Kidney glomerular epithelial cell (primary cell): ENCODE measurements at regions not wholly inside any gene's neighbourhood (a gene's known extent, or its start where the extent isn't known, plus 50 kb on each side); places are given as distances from the start of the nearest gene placed in this dataset.

ENCODE experiments used
- DNase-seq: peaks from one replicate; lab custom pipeline; 2025; lab: John Stamatoyannopoulos, UW

- no peak for DNase-seq
Measured at GRCh38 chr13:105232439-105232838, 1303.0 kb downstream of the EFNB2 start.

GRCh38 chr13:105232006-105232405, 1303.5 kb downstream of the EFNB2 start:
- DNase-seq: no peak

- no peak for DNase-seq
Measured at GRCh38 chr13:105231579-105231978, 1303.9 kb downstream of the EFNB2 start.

GRCh38 chr13:105220881-105221280, 1314.6 kb downstream of the EFNB2 start:
- no peak for DNase-seq

- no peak for DNase-seq
Measured at GRCh38 chr13:105220063-105220462, 1315.4 kb downstream of the EFNB2 start.

- DNase-seq: no peak
Measured at GRCh38 chr13:105219651-105220050, 1315.8 kb downstream of the EFNB2 start.

- DNase-seq: no peak
Measured at GRCh38 chr13:105213512-105213911, 1322.0 kb downstream of the EFNB2 start.

GRCh38 chr13:105207572-105208293, 1327.7 kb downstream of the EFNB2 start:
- no peak for DNase-seq

GRCh38 chr13:105202354-105202753, 1333.1 kb downstream of the EFNB2 start:
- DNase-seq: peak; percentile 69

GRCh38 chr13:105201351-105201750, 1334.1 kb downstream of the EFNB2 start:
- DNase-seq: no peak

- no peak for DNase-seq
Measured at GRCh38 chr13:105200181-105200580, 1335.3 kb downstream of the EFNB2 start.

GRCh38 chr13:105196052-105196451, 1339.4 kb downstream of the EFNB2 start:
- DNase-seq: no peak

- DNase-seq: no peak
Measured at GRCh38 chr13:105193026-105193425, 1342.4 kb downstream of the EFNB2 start.

- DNase-seq: no peak
Measured at GRCh38 chr13:105184201-105184600, 1351.3 kb downstream of the EFNB2 start.

GRCh38 chr13:105177265-105177900, 1358.1 kb downstream of the EFNB2 start:
- DNase-seq: no peak

GRCh38 chr13:105170438-105170837, 1365.0 kb downstream of the EFNB2 start:
- no peak for DNase-seq

- DNase-seq: no peak
Measured at GRCh38 chr13:105168295-105168694, 1367.2 kb downstream of the EFNB2 start.

GRCh38 chr13:105167385-105167784, 1368.1 kb downstream of the EFNB2 start:
- DNase-seq: no peak

GRCh38 chr13:105165449-105166125, 1369.9 kb downstream of the EFNB2 start:
- DNase-seq: no peak

- no peak for DNase-seq
Measured at GRCh38 chr13:105159841-105160240, 1375.6 kb downstream of the EFNB2 start.

- no peak for DNase-seq
Measured at GRCh38 chr13:105153611-105154010, 1381.9 kb downstream of the EFNB2 start.

- DNase-seq: no peak
Measured at GRCh38 chr13:105151639-105152038, 1383.8 kb downstream of the EFNB2 start.

- DNase-seq: no peak
Measured at GRCh38 chr13:105147461-105147860, 1388.0 kb downstream of the EFNB2 start.
